HUES6 (cell line): ENCODE measurements at regions not wholly inside any gene's neighbourhood (a gene's known extent, or its start where the extent isn't known, plus 50 kb on each side); places are given as distances from the start of the nearest gene placed in this dataset.

Source experiments
- H3K27ac ChIP-seq: 2 replicates; pipeline ENCODE4 v1.7.0; 2013; ENCODE audit warnings: low read depth, mild to moderate bottlenecking, low read length, inconsistent platforms
- H3K27me3 ChIP-seq: 2 replicates; pipeline ENCODE4 v1.6.1; 2013; ENCODE audit warnings: low read length; ENCODE audit not compliant: control insufficient read depth, insufficient read depth
- H3K36me3 ChIP-seq: 2 replicates; pipeline ENCODE4 v1.6.1; 2013; ENCODE audit warnings: low read length; ENCODE audit not compliant: control insufficient read depth, insufficient read depth
- H3K4me1 ChIP-seq: 2 replicates; pipeline ENCODE4 v1.6.1; 2013; ENCODE audit warnings: low read length; ENCODE audit not compliant: control insufficient read depth, insufficient read depth
- H3K4me3 ChIP-seq: 2 replicates; pipeline ENCODE4 v1.5.1; 2013; ENCODE audit warnings: low read depth, low read length
- H3K9ac ChIP-seq: one replicate; pipeline ENCODE4 v1.6.1; 2013; ENCODE audit warnings: mild to moderate bottlenecking, low read length
- H3K9me3 ChIP-seq: 2 replicates; pipeline ENCODE4 v1.6.1; 2013; ENCODE audit warnings: low read depth, low read length; ENCODE audit not compliant: control insufficient read depth, insufficient read depth

DNA sequence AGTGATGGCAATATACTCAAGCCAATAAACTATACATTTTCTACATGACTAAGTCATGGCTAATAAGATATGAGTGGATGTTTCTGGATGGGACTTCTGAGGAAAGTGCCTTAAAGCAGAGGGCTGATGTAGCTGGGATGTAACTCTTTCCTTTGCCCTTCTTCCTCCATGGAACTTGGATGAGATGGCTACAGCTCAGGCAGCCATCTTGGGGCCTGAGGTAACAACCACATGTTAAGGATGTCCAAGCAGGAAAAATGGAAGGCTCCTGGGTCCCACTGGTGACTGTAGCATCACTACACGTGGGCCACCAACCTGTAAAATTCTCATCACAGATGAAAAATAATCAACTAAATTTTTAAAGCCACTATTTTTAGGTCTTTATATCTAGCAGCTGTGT lies 54.4 kb upstream of the GRIP1 start:
- no peak overlapping the region for H3K27ac ChIP-seq
- H3K27me3 ChIP-seq, result no peaks in the 10 kb centered on the region
- H3K9ac ChIP-seq, result no peak overlapping the region
- H3K4me3 ChIP-seq, result no peak overlapping the region
- no peaks in the 10 kb centered on the region; the same call in 1 of the 2 replicates for H3K9me3 ChIP-seq
- peaks cover 7% of the 10 kb centered on the region; the same call in 1 of the 2 replicates for H3K4me1 ChIP-seq
- no peaks in the 10 kb centered on the region for H3K36me3 ChIP-seq

DNA sequence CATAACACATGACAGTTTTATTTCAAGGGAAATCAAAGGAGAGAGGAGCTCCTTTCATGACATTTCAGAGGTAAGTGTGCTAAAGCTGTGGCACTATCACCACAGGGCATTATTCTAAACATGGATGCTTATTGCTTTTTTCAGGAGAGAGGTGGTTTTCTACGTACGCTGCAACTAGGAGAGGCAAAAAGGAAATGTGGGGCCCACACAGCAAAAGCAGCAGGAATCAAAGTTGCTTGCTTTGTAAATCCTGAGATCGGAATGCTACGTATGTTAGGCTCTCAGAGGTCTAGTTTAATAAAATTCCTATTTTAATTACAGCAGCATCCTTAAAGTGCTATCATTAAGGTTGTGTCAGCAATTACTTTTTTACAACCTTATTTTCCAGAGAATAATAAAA lies 55.0 kb upstream of the GRIP1 start:
- no peak overlapping the region for H3K4me3 ChIP-seq
- H3K36me3 ChIP-seq, result no peaks in the 10 kb centered on the region
- H3K27me3 ChIP-seq, result no peaks in the 10 kb centered on the region
- H3K4me1 ChIP-seq, result peaks cover 7% of the 10 kb centered on the region; the same call in 1 of the 2 replicates
- peak overlapping the region; percentile 14; the same call in 1 of the 2 replicates for H3K27ac ChIP-seq
- H3K9ac ChIP-seq, result no peak overlapping the region
- H3K9me3 ChIP-seq, result no peaks in the 10 kb centered on the region; the same call in 1 of the 2 replicates

DNA sequence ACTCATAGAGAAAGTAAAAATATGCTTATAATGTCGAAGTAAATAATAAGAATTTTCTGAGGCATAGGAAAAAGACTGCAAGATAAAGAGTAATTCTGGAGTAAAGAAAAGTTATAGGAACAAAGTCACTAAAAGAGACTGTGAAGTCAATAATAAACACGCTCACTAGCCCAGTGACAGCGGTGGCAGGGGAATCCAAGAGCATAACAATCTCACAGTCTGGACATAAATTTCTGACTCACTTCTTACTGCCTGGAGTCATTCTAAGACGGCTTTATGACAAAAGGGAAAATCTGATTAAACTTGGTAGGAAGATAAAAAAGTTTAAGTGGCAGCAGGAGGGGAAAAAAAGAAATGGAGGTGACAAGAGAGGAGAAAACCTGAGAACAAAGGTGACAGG lies 56.4 kb upstream of the GRIP1 start:
- Histone ChIP-seq H3K9ac (no peak overlapping the region), H3K36me3 (no peaks in the 10 kb centered on the region), H3K4me1 (peaks cover 7% of the 10 kb centered on the region; the same call in 1 of the 2 replicates), H3K4me3 (no peak overlapping the region), H3K27ac (no peak overlapping the region), H3K9me3 (no peaks in the 10 kb centered on the region; the same call in 1 of the 2 replicates), H3K27me3 (no peaks in the 10 kb centered on the region)

GRCh38 chr12:66736931-66737330 lies 58.1 kb upstream of the GRIP1 start:
- peaks cover 7% of the 10 kb centered on the region; the same call in 1 of the 2 replicates for H3K4me1 ChIP-seq
- H3K9ac ChIP-seq, result no peak overlapping the region
- no peak overlapping the region for H3K4me3 ChIP-seq
- H3K27ac ChIP-seq, result no peak overlapping the region
- H3K36me3 ChIP-seq, result no peaks in the 10 kb centered on the region
- H3K9me3 ChIP-seq, result no peaks in the 10 kb centered on the region; the same call in 1 of the 2 replicates
- H3K27me3 ChIP-seq, result no peaks in the 10 kb centered on the region

GRCh38 chr12:66739266-66739665 lies 60.4 kb upstream of the GRIP1 start:
- H3K27me3 ChIP-seq, result no peaks in the 10 kb centered on the region
- H3K36me3 ChIP-seq, result no peaks in the 10 kb centered on the region
- no peaks in the 10 kb centered on the region for H3K9me3 ChIP-seq
- H3K4me1 ChIP-seq, result peaks cover under 1% of the 10 kb centered on the region; the same call in 1 of the 2 replicates
- no peak overlapping the region for H3K27ac ChIP-seq
- H3K9ac ChIP-seq, result no peak overlapping the region
- H3K4me3 ChIP-seq, result no peak overlapping the region

- Histone ChIP-seq H3K9me3 (no peaks in the 10 kb centered on the region), H3K27me3 (no peaks in the 10 kb centered on the region), H3K4me1 (no peaks in the 10 kb centered on the region), H3K4me3 (no peak overlapping the region), H3K36me3 (no peaks in the 10 kb centered on the region), H3K9ac (no peak overlapping the region), H3K27ac (no peak overlapping the region)
Measured at GRCh38 chr12:66739940-66740651, 61.2 kb upstream of the GRIP1 start.

GRCh38 chr12:66740732-66741131 lies 61.9 kb upstream of the GRIP1 start:
- Histone ChIP-seq H3K4me3 (no peak overlapping the region), H3K27me3 (no peaks in the 10 kb centered on the region), H3K4me1 (no peaks in the 10 kb centered on the region), H3K9ac (no peak overlapping the region), H3K27ac (no peak overlapping the region), H3K9me3 (no peaks in the 10 kb centered on the region), H3K36me3 (no peaks in the 10 kb centered on the region)

- no peaks in the 10 kb centered on the region for H3K27me3 ChIP-seq
- H3K4me3 ChIP-seq, result no peak overlapping the region
- no peaks in the 10 kb centered on the region for H3K9me3 ChIP-seq
- H3K36me3 ChIP-seq, result no peaks in the 10 kb centered on the region
- no peak overlapping the region for H3K27ac ChIP-seq
- H3K9ac ChIP-seq, result no peak overlapping the region
- no peaks in the 10 kb centered on the region; the same call in 1 of the 2 replicates for H3K4me1 ChIP-seq
Measured at GRCh38 chr12:66741919-66742318, 63.0 kb upstream of the GRIP1 start.

DNA sequence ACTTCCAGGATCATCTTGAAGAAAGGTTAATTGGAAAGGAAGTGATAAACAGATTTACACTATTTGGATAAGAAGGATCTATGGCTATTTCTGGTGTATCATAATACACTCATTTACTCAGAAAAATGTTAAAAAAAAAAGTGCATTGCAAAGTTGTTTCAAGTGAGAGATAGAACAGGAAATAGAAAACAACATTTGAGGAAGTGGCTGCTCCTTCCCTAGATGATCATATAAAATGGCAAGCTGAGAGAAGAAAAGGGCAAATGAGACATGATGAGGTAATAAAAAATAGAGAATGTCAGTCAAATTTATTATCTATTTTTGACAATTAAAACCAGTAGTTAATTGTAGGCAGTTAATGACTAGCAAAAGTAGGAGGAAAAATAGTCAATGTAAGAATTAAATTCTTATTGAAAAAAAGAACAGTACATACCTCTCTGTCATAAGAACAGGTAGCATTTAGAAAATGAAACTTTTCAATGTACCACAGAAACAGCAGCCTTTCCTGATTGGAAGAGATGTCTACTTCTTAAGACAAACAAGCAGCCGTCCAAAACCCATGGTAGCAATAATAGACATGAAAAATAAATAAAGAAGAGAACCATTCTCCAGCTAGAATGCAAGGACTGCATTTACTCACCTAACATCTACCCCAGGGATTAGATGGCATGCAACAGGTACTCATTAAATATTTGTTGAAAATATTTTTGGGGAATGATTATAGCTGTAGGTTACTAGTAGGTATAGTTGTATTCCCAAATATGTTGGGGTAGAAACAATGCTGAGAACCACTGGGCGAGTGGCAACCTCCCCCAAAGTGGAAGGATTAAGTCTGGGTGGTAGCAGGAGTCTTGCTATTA lies 63.9 kb upstream of the GRIP1 start:
- no peak overlapping the region for H3K4me3 ChIP-seq
- H3K4me1 ChIP-seq, result no peaks in the 10 kb centered on the region; the same call in 1 of the 2 replicates
- H3K9me3 ChIP-seq, result no peaks in the 10 kb centered on the region
- no peak overlapping the region for H3K9ac ChIP-seq
- H3K36me3 ChIP-seq, result no peaks in the 10 kb centered on the region
- H3K27ac ChIP-seq, result no peak overlapping the region
- no peaks in the 10 kb centered on the region for H3K27me3 ChIP-seq

- Histone ChIP-seq H3K36me3 (no peaks in the 10 kb centered on the region), H3K9ac (no peak overlapping the region), H3K27ac (no peak overlapping the region), H3K4me3 (no peak overlapping the region), H3K27me3 (no peaks in the 10 kb centered on the region), H3K4me1 (no peaks in the 10 kb centered on the region; the same call in 1 of the 2 replicates), H3K9me3 (no peaks in the 10 kb centered on the region)
Measured at GRCh38 chr12:66744461-66744860, 65.6 kb upstream of the GRIP1 start.

- Histone ChIP-seq H3K9ac (no peak overlapping the region), H3K9me3 (no peaks in the 10 kb centered on the region), H3K27me3 (no peaks in the 10 kb centered on the region), H3K36me3 (no peaks in the 10 kb centered on the region), H3K27ac (no peak overlapping the region), H3K4me1 (no peaks in the 10 kb centered on the region; the same call in 1 of the 2 replicates), H3K4me3 (no peak overlapping the region)
Measured at GRCh38 chr12:66744956-66745383, 66.1 kb upstream of the GRIP1 start.
